Fibroblast of skin of right quadriceps (primary cell): ENCODE measurements at regions not wholly inside any gene's neighbourhood (a gene's known extent, or its start where the extent isn't known, plus 50 kb on each side); places are given as distances from the start of the nearest gene placed in this dataset.
"Not testable (repeated sequence)": the region's sequence is repeated elsewhere in the genome, so short reads cannot be mapped to it uniquely, and the experiment has no call there.

ENCODE experiments used
- DNase-seq: peaks from one replicate; pipeline ENCODE4 v3.0.0-alpha.2; 2013

DNA sequence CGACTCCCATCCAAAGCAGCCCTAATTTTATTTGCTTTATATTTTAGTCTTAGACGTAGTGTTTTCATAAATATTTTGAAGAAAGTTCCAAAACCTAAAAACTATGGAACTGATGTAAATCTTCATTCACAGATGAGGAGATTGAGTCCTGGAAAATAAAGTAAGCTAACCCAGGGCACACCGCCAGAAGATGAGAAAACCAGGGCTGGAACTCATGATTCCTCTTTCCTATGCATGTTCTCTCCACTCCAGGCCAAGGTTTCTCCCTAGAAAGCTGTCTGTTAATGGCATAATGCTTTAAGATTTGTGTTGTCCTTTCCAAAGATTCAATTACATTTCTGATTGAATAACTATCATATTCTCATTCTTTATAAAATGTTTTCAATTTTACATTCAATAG is 78.4 kb upstream of the ZC3H15 start:
- no peak for DNase-seq

DNA sequence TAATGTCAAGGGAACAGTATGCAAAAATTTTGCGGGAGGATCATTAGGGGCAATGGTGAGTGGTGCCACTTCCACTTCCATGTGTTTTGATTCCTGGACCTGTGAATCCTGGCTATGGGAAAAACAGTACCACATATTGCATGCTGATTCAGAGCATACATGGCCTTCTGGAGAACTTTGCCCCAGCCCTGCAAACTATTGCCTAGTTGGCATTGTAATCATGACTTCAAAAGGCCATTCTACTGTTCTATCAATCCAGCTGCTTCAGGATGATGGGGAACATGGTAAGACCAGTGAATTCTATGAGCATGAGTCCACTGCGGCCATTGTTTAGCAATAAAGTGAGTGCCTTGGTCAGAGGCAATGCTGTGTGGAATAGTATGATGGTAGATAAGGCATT is 75.3 kb upstream of the ZC3H15 start:
- DNase-seq = no peak

DNA sequence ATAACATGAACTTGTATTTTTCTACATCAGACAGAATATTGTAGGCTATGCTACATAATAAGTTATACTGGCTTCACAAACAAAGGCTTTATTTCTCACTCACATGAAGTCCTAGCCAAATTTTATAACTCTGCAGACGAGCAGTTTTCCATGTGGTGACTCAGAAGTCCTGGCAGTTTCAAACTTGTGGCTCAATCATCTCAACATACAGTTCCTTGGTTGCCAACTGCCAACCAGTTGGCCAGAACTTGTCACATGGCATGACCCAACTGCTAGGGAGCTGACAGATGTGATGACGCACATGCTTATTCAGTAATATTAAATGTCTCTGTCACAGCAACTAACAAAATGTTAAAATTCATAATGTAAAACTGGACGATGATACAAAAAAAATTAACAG is 63.8 kb upstream of the ZC3H15 start:
- DNase-seq = peak; percentile 71

DNA sequence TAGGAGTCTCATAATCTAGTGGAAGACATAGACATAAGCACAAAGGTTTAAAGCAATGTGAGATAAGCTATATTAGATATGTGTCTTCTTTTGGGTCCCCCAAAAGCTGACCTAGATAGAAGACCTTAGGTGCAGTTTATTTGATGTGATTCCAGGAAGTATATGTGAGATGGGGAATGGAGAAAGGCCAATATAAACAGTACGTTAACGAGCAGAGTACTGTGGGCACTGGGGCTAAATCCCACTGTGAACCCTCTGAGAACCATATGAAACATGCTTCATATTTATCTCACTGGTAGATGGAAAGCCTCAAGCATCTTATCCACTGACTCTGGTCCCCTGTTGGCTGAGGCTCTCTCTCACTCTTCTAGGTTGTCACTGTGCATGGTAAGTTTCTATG is 62.6 kb upstream of the ZC3H15 start:
- DNase-seq = no peak

DNA sequence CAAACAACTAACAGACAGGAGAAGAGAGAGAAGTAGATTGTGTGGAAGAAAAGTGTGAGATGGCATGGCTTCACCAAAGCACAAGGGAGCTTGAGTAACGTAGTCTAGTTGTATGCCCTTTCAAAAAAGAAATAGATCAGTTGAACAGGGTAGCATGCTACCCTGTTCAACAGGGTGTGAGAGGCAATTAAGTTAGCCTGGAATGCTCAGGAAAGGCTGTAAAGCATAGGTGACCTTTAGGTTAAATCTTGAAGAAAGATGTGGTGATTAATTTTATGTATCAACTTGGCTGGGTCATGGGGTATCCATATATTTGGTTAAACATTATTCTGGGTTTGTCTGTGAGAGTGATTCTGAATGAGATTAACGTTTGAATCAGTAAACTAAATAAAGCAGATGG is 61.8 kb upstream of the ZC3H15 start:
- DNase-seq = no peak

DNA sequence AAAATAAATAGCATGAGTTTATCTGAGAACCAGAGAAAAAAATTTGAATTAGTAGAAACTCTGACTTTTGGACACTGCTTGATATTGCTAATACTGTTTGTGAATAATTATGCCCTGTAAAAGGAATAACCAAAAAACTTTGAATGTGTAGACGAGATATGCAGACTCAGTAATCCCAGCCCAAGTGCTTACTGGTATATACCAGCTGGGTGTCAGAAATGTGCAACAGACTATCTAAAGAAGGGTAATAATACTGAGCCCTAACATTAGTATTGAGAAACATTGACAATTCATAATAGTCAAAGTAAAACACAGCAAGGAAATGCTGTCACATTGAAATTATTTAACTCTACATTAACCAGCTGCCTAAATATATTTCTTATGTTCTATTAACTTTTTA is 60.5 kb upstream of the ZC3H15 start:
- no peak for DNase-seq

DNA sequence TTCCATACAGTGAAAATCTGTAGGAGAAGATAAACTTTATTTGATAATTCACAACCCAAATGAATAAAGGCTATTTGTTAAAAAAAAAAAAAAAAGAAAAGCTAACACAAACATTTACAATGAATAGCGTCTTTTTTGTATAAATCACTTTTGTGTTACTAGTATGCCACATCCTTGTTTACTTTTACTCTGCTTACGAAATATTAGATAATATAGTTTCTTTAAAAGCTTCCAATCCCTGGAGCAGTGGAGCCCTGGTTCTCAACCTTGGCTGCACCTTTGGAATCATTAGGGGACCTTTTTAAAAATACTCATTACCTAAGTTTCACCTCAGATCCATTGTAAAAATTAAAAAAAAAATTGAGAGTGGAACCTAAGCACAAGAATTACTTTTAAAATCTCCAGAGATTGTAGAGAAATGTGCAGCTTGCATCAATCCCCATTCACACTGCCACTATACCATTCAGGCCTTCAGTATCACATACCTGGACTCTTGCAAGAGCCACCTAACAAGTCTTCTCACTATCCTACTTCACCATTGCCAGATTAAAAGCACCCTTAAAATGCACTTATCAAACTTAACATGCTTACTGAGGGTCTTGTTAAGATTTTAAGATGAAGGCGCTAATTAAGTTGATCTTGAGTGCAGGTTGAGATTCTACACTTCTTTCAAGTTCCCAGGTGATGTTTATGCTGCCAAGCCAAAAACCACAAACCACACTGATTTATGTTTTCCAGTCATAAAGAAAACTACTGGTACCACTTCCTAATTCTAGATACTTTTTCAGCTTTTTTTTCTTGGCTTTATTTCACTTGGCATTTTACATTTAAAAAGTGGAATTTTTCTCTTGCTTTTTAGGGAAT is 59.7 kb upstream of the ZC3H15 start:
- no peak for DNase-seq

DNA sequence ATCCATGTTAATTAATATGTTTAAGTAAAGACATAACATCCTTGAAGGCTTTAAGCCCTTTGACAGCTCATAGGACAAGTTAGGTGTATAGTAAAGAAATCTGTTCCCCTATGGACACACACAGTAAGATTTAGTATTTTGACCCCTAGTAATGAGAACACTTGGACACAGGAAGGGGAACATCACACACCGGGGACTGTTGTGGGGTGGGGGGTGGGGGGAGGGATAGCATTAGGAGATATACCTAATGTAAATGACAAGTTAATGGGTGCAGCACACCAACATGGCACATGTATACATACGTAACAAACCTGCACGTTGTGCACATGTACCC is 59.1 kb upstream of the ZC3H15 start:
- DNase-seq = not testable (repeated sequence)

DNA sequence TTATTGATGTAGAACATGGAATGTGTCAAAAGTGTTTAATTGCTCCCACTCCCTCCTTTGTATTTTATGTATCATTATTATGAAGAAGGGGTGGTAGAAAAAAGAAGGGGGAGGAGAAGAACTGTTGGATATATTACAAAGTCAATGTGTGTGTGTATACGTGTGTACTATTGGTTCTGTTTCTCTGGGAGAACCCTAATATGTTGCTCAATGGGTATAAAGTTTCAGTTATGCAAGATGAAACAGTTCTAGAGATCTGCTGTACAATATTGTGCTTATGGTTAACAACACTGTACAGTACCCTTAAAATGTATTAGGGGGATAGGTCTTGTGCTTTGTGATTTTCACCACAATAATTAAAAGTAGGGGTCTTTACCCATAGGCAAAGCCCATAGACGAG is 58.1 kb upstream of the ZC3H15 start:
- DNase-seq = no peak

DNA sequence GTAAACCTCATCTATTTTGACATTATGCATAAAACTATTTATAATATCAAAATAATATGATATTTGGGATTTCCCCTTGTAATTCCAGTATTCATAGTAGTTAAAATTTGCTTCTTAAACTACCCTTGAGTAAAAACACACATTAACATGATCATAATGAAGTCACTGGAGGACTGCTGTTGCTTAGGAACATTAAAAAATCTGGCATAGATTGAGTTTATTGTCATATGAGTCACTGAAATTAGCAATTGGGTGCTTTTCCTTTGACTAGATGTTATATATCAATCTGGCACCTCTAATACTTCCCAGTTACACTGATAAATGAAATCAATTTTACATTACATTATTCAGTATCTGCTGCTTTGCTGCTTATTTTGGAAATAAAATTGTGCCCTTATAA is 57.0 kb upstream of the ZC3H15 start:
- DNase-seq = peak; percentile 5

DNA sequence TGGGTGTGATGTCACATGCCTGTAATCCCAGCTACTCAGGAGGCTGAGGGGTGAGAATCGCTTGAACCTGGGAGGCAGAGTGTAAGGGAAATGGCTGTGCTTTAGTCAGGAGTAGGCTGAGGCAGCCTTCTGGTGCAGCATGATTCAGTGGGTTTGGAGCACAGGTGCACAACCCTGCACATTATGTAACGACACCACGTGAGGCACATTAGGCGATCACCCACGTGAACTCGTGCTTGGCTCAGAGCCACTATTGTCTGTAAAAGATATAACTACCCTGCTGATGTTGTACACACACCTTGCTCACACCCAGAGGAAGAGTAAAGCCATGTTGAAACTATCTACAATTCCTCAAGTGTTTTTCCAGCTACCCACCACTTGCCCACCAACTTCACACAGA is 54.8 kb upstream of the ZC3H15 start:
- DNase-seq = no peak

DNA sequence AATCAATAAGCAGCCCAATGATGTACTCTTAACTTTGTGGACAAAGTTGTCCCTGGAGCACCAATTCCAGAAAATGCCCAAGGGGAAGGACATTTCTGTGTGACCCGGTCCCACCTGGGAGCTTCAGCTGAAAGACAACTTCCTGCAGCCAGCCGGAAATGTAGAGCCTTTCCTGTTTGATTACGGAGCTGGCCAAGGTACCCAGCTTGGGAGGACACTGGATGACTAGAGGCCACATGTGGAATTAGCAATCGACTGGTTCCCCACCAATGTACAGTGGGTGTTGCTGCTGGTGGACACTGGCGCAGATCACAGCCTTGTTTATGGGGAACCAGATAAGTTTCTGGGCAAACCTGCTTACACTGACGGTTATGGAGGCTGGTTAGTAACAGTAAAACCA is 53.0 kb upstream of the ZC3H15 start:
- DNase-seq = no peak

DNA sequence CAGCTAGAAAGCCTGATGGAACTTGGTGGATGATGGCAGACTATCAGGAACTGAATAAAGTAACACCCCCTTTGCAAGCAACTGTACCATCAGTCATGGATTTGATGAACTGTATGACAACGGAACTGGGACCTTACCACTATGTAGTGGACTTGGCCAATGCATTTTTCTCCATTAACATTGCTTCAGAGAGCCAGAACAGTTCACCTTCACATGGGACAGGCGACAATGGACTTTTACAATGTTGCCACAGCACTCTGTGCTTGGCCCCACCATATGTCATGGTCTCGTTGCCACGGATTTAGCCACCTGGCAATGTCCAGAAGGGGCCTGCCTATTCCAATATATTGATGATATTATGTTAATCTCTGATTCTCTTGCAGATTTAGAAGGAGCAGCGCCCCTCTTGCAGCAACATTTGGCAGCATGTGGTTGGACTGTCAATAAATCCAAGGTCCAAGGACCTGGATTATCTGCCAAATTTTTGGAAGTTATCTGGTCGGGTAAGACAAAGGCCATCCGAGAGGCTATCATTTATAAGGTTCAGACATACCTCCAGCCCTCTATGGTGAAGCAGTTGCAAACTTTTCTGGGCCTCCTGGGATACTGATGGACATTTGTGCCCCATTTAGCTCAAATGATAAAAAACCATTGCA is 52.2 kb upstream of the ZC3H15 start:
- no peak for DNase-seq
